ENCODE measurements at regions not wholly inside any gene's neighbourhood (a gene's known extent, or its start where the extent isn't known, plus 50 kb on each side); places are given as distances from the start of the nearest gene placed in this dataset.

DNA sequence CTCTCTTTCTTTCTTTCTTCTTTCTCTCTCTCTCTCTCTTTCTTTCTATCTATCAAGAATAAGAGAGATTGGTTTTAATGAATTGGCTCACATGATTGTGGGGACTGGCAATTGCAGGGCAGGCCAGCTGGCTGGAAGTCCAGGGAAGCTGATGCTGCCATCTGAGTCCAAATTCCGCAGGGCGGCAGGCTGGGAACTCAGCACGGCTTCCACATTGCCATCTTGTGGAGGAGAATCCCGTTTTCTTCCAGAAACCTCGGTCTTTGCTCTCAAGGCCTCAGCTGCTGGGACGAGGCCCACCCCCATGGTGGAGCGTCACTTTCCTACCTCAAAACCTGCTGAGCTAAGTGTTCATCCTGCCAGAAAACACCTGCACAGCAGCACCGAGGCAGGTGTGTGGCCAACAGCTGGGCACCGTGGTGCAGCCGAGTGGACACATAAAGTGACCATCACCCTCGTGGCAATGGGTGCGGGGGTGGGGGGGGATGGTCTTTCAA is 58.8 kb upstream of the SLCO4A1 start:
- TF ChIP-seq, protein P1, sequence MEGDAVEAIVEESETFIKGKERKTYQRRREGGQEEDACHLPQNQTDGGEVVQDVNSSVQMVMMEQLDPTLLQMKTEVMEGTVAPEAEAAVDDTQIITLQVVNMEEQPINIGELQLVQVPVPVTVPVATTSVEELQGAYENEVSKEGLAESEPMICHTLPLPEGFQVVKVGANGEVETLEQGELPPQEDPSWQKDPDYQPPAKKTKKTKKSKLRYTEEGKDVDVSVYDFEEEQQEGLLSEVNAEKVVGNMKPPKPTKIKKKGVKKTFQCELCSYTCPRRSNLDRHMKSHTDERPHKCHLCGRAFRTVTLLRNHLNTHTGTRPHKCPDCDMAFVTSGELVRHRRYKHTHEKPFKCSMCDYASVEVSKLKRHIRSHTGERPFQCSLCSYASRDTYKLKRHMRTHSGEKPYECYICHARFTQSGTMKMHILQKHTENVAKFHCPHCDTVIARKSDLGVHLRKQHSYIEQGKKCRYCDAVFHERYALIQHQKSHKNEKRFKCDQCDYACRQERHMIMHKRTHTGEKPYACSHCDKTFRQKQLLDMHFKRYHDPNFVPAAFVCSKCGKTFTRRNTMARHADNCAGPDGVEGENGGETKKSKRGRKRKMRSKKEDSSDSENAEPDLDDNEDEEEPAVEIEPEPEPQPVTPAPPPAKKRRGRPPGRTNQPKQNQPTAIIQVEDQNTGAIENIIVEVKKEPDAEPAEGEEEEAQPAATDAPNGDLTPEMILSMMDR (IDR thresholded peaks at IDR 0.05) = no peak
- no peak for TF ChIP-seq POLR2A (IDR thresholded peaks at IDR 0.05)
